ENCODE measurements at regions not wholly inside any gene's neighbourhood (a gene's known extent, or its start where the extent isn't known, plus 50 kb on each side); places are given as distances from the start of the nearest gene placed in this dataset.

- Mint-ChIP-seq H3K4me3 (no peak overlapping the region), H3K4me1 (ENCODE audit: low read depth) (no peaks in the 10 kb centered on the region), H3K36me3 (ENCODE audit: low read depth) (no peaks in the 10 kb centered on the region), H3K9me3 (no peaks in the 10 kb centered on the region), H3K27me3 (no peaks in the 10 kb centered on the region), H3K27ac (no peak overlapping the region)
- DNase-seq (no peak), ATAC-seq (no peak)
- intact Hi-C loops (cut with micrococcal nuclease): no loop called here
- ChIA-PET POLR2A (no interaction called here), CTCF (interaction anchor here (0.7 kb wide), 1 partner anchor 24 kb away, joined by 3 read pairs; no protein-coding TSS in a partner anchor)
- TF ChIP-seq, protein P1, sequence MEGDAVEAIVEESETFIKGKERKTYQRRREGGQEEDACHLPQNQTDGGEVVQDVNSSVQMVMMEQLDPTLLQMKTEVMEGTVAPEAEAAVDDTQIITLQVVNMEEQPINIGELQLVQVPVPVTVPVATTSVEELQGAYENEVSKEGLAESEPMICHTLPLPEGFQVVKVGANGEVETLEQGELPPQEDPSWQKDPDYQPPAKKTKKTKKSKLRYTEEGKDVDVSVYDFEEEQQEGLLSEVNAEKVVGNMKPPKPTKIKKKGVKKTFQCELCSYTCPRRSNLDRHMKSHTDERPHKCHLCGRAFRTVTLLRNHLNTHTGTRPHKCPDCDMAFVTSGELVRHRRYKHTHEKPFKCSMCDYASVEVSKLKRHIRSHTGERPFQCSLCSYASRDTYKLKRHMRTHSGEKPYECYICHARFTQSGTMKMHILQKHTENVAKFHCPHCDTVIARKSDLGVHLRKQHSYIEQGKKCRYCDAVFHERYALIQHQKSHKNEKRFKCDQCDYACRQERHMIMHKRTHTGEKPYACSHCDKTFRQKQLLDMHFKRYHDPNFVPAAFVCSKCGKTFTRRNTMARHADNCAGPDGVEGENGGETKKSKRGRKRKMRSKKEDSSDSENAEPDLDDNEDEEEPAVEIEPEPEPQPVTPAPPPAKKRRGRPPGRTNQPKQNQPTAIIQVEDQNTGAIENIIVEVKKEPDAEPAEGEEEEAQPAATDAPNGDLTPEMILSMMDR (IDR thresholded peaks at IDR 0.05): no peak
Measured at GRCh38 chr5:86824637-86825036, 206.9 kb downstream of the COX7C start.

GRCh38 chr5:86831128-86831527 is 213.4 kb downstream of the COX7C start:
- peaks cover 3% of the 10 kb centered on the region for H3K27me3 Mint-ChIP-seq
- TF ChIP-seq, protein P1 (IDR thresholded peaks at IDR 0.05): no peak
- ChIA-PET CTCF (no interaction called here), POLR2A (no interaction called here)
- no peak overlapping the region for H3K27ac Mint-ChIP-seq
- intact Hi-C loops (cut with micrococcal nuclease): no loop called here
- no peak for DNase-seq
- no peaks in the 10 kb centered on the region for H3K9me3 Mint-ChIP-seq
- ATAC-seq: no peak
- no peaks in the 10 kb centered on the region for H3K36me3 Mint-ChIP-seq (ENCODE audit: low read depth)
- H3K4me1 Mint-ChIP-seq (ENCODE audit: low read depth): no peaks in the 10 kb centered on the region
- H3K4me3 Mint-ChIP-seq: no peak overlapping the region

DNA sequence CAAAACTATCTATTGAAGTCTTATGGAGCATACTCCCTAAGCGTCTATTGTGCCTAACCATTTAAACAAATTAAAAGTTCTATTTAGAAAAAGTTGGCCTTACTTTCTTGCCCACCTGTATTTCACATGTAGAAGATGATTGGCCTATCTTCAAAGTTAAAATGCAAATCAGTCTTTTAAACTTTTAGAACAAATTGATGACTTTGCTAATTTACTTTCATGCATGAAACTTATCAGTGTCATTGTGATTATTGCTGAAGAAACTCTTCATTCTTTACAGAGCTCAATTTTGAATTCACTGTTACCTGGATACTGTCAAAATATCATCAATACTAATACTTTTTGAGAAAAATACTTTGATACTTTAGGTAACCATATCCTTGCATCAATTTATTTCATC is 216.1 kb downstream of the COX7C start:
- no peak overlapping the region for H3K27ac Mint-ChIP-seq
- intact Hi-C loops (cut with micrococcal nuclease): no loop called here
- ChIA-PET CTCF (no interaction called here), POLR2A (interaction anchor here (0.6 kb wide), 1 partner anchor 1217 kb away, joined by 3 read pairs; no protein-coding TSS in a partner anchor)
- TF ChIP-seq, protein P1 (IDR thresholded peaks at IDR 0.05): no peak
- H3K4me1 Mint-ChIP-seq (ENCODE audit: low read depth): no peaks in the 10 kb centered on the region
- H3K27me3 Mint-ChIP-seq: peaks cover 4% of the 10 kb centered on the region
- H3K4me3 Mint-ChIP-seq: no peak overlapping the region
- no peaks in the 10 kb centered on the region for H3K36me3 Mint-ChIP-seq (ENCODE audit: low read depth)
- H3K9me3 Mint-ChIP-seq: no peaks in the 10 kb centered on the region
- DNase-seq (no peak), ATAC-seq (no peak)

DNA sequence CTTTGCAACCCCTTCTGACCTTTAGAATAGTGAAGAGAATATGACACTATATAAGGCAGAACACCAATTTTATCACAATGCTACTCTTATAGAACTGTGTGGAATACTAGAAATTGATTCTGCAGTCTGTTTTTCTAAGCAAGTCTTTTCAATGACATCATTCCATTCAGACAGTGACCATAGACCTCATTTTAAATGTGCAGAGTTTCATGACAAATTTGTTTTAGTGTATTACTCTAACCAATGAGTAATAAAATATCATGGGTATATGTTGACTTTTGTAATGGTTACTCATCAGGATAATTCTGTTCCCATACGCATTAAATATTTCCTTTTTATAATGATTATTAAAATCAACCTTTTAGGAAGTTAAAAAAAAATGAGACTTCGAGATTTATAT is 219.9 kb downstream of the COX7C start:
- POLR2A ChIA-PET: interaction anchor here (0.6 kb wide), 1 partner anchor 1060 kb away, joined by 3 read pairs; no protein-coding TSS in a partner anchor
- intact Hi-C loops (cut with micrococcal nuclease): no loop called here
- ATAC-seq: no peak
- TF ChIP-seq, protein P1 (IDR thresholded peaks at IDR 0.05): no peak
- no peak overlapping the region for H3K27ac Mint-ChIP-seq
- no peaks in the 10 kb centered on the region for H3K4me1 Mint-ChIP-seq (ENCODE audit: low read depth)
- H3K36me3 Mint-ChIP-seq (ENCODE audit: low read depth): no peaks in the 10 kb centered on the region
- CTCF ChIA-PET: no interaction called here
- H3K9me3 Mint-ChIP-seq: no peaks in the 10 kb centered on the region
- peaks cover 2% of the 10 kb centered on the region for H3K27me3 Mint-ChIP-seq
- no peak overlapping the region for H3K4me3 Mint-ChIP-seq
- no peak for DNase-seq

DNA sequence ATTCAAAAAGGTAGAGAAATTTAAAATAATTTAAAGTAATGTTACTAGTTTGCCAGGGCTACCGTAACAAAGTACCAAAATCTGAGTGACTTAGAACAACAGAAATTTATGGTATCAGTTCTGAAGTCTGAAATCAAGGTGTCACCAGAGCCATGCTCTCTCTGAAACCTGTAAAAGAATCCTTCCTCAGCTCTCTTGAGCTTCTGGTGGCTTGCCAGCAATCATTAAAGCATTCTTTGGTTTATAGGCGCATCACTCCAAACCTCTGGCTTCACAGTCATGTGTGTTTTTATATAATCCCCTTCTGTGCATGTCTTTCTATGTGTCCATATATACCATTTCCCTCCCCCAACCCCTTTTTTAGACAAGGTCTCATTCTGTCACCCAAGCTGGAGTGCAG is 220.3 kb downstream of the COX7C start:
- H3K9me3 Mint-ChIP-seq: no peaks in the 10 kb centered on the region
- no peak for ATAC-seq
- no peaks in the 10 kb centered on the region for H3K4me1 Mint-ChIP-seq (ENCODE audit: low read depth)
- H3K27me3 Mint-ChIP-seq: peaks cover 2% of the 10 kb centered on the region
- no peak overlapping the region for H3K4me3 Mint-ChIP-seq
- TF ChIP-seq, protein P1 (IDR thresholded peaks at IDR 0.05): no peak
- no peaks in the 10 kb centered on the region for H3K36me3 Mint-ChIP-seq (ENCODE audit: low read depth)
- no peak overlapping the region for H3K27ac Mint-ChIP-seq
- ChIA-PET POLR2A (interaction anchor here (0.6 kb wide), 1 partner anchor 1059 kb away, joined by 3 read pairs; no protein-coding TSS in a partner anchor), CTCF (no interaction called here)
- no peak for DNase-seq
- intact Hi-C loops (cut with micrococcal nuclease): no loop called here
